Vagina (tissue), 2 donors: ENCODE measurements at regions not wholly inside any gene's neighbourhood (a gene's known extent, or its start where the extent isn't known, plus 50 kb on each side); places are given as distances from the start of the nearest gene placed in this dataset.

Experiments
- POLR2A ChIP-seq, 2 donors: fragments of 450-650 bp; IDR thresholded peaks; one replicate each; pipeline ENCODE4 v1.6.1; 2017; ENCODE audit warnings: antibody characterized with exemption in 2 of 2, mild to moderate bottlenecking in 2 of 2, moderate library complexity in 2 of 2
- POLR2AphosphoS5 ChIP-seq, 2 donors: sonication (generic); formaldehyde crosslinking; IDR thresholded peaks; one replicate each; pipeline ENCODE4 v1.9.0; 2017; ENCODE audit warnings: antibody characterized with exemption in 2 of 2, mild to moderate bottlenecking in 2 of 2, low read depth in 1 of 2; ENCODE audit not compliant: insufficient read depth in 1 of 2
- TF ChIP-seq, protein P1 (sequence below), 3 experiments: fragments of 450-650 bp in 2 of 3; fragments of 200-600 bp in 1 of 3; sonication (generic) in 1 of 3; IDR thresholded peaks; one replicate each; pipeline ENCODE4 v1.5.1; 2017 to 2019; ENCODE audit warnings: antibody characterized with exemption in 3 of 3, mild to moderate bottlenecking in 2 of 3, moderate library complexity in 2 of 3

DNA sequence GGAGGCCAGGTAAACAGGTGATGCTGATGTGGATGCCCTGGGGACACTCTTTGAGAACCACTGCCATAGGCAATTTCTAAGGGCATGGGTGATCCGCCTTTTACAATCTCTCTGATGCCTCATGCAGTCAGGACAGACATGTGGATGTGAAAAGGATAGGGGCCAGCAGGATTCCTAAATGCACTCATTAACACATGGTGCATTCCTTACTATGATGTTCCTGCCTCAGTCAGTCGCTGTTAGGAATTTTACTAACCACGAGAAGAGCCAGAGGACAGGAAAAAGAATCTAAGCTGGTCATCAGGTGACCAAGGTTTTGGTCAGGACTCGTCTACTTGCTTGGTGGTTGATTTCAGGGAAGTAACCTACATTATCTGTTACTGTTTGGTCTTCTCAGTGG lies 191.0 kb downstream of the ARL4C start:
- TF ChIP-seq, protein P1, sequence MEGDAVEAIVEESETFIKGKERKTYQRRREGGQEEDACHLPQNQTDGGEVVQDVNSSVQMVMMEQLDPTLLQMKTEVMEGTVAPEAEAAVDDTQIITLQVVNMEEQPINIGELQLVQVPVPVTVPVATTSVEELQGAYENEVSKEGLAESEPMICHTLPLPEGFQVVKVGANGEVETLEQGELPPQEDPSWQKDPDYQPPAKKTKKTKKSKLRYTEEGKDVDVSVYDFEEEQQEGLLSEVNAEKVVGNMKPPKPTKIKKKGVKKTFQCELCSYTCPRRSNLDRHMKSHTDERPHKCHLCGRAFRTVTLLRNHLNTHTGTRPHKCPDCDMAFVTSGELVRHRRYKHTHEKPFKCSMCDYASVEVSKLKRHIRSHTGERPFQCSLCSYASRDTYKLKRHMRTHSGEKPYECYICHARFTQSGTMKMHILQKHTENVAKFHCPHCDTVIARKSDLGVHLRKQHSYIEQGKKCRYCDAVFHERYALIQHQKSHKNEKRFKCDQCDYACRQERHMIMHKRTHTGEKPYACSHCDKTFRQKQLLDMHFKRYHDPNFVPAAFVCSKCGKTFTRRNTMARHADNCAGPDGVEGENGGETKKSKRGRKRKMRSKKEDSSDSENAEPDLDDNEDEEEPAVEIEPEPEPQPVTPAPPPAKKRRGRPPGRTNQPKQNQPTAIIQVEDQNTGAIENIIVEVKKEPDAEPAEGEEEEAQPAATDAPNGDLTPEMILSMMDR (IDR thresholded peaks at IDR 0.05): no peak
- TF ChIP-seq POLR2A (IDR thresholded peaks at IDR 0.05) (no peak), POLR2AphosphoS5 (IDR thresholded peaks at IDR 0.05; ENCODE audit: insufficient read depth in 1 of 2, low read depth in 1 of 2) (no peak)
